Colonic mucosa (tissue), 4 donors: ENCODE measurements at regions not wholly inside any gene's neighbourhood (a gene's known extent, or its start where the extent isn't known, plus 50 kb on each side); places are given as distances from the start of the nearest gene placed in this dataset.

ENCODE experiments used
- DNase-seq: peaks from one replicate; pipeline ENCODE4 v3.0.0-alpha.2; 2020
- H3K27ac ChIP-seq: fragments of 200-600 bp; one replicate; pipeline ENCODE4 v1.8.0; 2021
- H3K27me3 ChIP-seq: fragments of 200-600 bp; one replicate; pipeline ENCODE4 v1.8.0; 2021
- H3K36me3 ChIP-seq: fragments of 200-600 bp; one replicate; pipeline ENCODE4 v1.8.0; 2021
- H3K4me1 ChIP-seq: fragments of 200-600 bp; one replicate; pipeline ENCODE4 v1.8.0; 2021; ENCODE audit warnings: mild to moderate bottlenecking
- H3K4me3 ChIP-seq: fragments of 200-600 bp; one replicate; pipeline ENCODE4 v1.8.0; 2021
- H3K9ac ChIP-seq, 2 donors: one replicate each; pipeline ENCODE4 v1.7.0; 2013; ENCODE audit warnings: control low read depth in 2 of 2, low read depth in 2 of 2, low read length in 2 of 2
- H3K9me3 ChIP-seq: fragments of 200-600 bp; one replicate; pipeline ENCODE4 v1.8.0; 2021
- CTCF ChIP-seq: fragments of 200-600 bp; IDR thresholded peaks from one replicate; pipeline ENCODE4 v1.8.0; 2022; ENCODE audit warnings: antibody characterized with exemption, mild to moderate bottlenecking
- intact Hi-C: fragments of 100-400 bp; cut with DNase I; formaldehyde crosslinking; loops from one replicate; pipeline ENCODE4 v1.14.1; 2022
- donor health status: healthy.
- donor health status: DM: no; HTN: no; CAD: no.
- donor health status: DM: no; HTN: no; CAD: no.

DNA sequence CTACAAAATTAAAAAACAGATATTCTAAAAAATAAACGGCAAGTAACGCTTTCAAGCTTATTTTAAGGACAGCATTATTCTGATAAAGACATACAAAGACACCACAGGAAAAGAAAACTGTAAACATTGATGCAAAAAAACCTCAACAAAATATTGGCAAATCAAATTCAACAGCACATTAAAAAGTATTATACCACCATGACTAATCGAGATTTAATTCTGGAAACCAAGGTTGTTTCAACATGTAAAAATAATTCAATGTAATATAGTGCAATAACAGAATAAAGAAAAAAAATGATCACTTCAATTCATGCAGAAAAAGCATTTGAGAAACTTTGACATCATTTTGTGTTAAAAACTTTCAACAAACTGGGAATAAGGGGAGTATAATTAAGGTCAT, 1323.2 kb downstream of the FSCB start:
- Histone ChIP-seq H3K4me1 (no peaks in the 10 kb centered on the region), H3K36me3 (no peaks in the 10 kb centered on the region), H3K4me3 (no peak overlapping the region), H3K9ac (no peak overlapping the region), H3K27me3 (no peaks in the 10 kb centered on the region), H3K9me3 (no peaks in the 10 kb centered on the region), H3K27ac (no peak overlapping the region)
- no peak for TF ChIP-seq CTCF
- intact Hi-C loops: no loop called here
- no peak for DNase-seq

GRCh38 chr14:43175896-43176295, 1331.2 kb downstream of the FSCB start:
- H3K4me3 ChIP-seq: no peak overlapping the region
- no peak overlapping the region for H3K27ac ChIP-seq
- no peak for DNase-seq
- no peaks in the 10 kb centered on the region for H3K36me3 ChIP-seq
- no peaks in the 10 kb centered on the region for H3K9me3 ChIP-seq
- intact Hi-C loops: no loop called here
- no peaks in the 10 kb centered on the region for H3K27me3 ChIP-seq
- TF ChIP-seq CTCF: no peak
- no peaks in the 10 kb centered on the region for H3K4me1 ChIP-seq
- no peak overlapping the region for H3K9ac ChIP-seq

DNA sequence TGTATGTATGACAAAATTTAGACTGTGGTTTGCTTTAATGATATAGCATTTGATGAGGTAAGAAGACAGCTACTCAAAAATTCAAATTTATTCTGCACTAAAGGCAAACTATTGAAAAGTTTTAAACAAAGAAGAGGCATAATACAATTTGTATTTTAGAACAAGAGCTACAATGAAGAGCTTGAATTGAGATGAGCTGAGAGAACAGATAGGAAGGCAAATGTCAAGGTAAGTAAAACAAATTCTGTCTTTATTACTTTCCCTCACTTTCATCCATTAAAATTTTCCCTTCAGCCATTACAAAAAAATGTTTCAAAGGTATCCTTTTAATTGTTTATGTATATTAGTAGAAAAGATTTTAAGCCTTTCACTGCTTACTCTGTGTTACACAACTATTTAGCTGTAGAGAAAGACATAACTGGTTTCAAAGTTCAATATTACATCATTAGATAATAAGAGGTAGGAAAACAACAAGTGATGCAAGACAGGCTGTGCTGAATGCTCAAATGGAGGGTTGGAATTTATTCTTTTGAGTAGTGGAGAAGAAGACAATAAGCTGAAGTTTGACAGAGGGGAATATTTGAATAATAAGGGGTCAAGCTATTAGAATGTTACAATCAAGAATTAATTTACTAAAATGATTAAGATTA, 1334.1 kb downstream of the FSCB start:
- no peak for DNase-seq
- H3K4me3 ChIP-seq: no peak overlapping the region
- H3K36me3 ChIP-seq: no peaks in the 10 kb centered on the region
- no peak overlapping the region for H3K9ac ChIP-seq
- H3K27me3 ChIP-seq: no peaks in the 10 kb centered on the region
- intact Hi-C loops: no loop called here
- TF ChIP-seq CTCF: no peak
- no peak overlapping the region for H3K27ac ChIP-seq
- no peaks in the 10 kb centered on the region for H3K4me1 ChIP-seq
- no peaks in the 10 kb centered on the region for H3K9me3 ChIP-seq

DNA sequence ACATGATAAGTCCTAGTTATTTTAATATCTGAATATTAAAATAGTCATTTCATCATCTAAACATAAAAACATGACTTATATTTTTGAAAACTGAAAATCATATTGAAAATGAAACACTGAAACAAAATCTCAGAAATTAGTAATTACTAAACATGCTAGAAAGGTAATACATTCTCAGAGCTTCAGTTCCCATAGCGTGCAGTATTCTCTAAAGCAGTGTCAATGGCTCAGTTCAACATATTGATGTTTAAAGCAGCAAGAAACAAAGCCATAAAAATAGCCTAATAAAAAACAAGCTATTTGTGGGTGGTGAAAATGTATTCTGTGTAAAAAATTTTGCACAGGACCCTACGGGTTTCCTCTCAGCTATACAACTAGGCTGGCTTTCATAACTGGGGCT, 1337.4 kb downstream of the FSCB start:
- H3K36me3 ChIP-seq: no peaks in the 10 kb centered on the region
- H3K9me3 ChIP-seq: no peaks in the 10 kb centered on the region
- no peak for TF ChIP-seq CTCF
- H3K9ac ChIP-seq: no peak overlapping the region
- no peak for DNase-seq
- no peak overlapping the region for H3K27ac ChIP-seq
- intact Hi-C loops: no loop called here
- no peaks in the 10 kb centered on the region for H3K4me1 ChIP-seq
- no peak overlapping the region for H3K4me3 ChIP-seq
- no peaks in the 10 kb centered on the region for H3K27me3 ChIP-seq

- no peaks in the 10 kb centered on the region for H3K9me3 ChIP-seq
- no peaks in the 10 kb centered on the region for H3K27me3 ChIP-seq
- intact Hi-C loops: no loop called here
- H3K4me1 ChIP-seq: no peaks in the 10 kb centered on the region
- no peaks in the 10 kb centered on the region for H3K36me3 ChIP-seq
- peak; percentile 69 for DNase-seq
- no peak overlapping the region for H3K9ac ChIP-seq
- no peak for TF ChIP-seq CTCF
- H3K4me3 ChIP-seq: no peak overlapping the region
- peak overlapping the region; percentile 18 for H3K27ac ChIP-seq
Measured at GRCh38 chr14:43168371-43168925, 1338.6 kb downstream of the FSCB start.
